ENCODE measurements at regions not wholly inside any gene's neighbourhood (a gene's known extent, or its start where the extent isn't known, plus 50 kb on each side); places are given as distances from the start of the nearest gene placed in this dataset.
"Not testable (repeated sequence)": the region's sequence is repeated elsewhere in the genome, so short reads cannot be mapped to it uniquely, and the experiment has no call there.

DNA sequence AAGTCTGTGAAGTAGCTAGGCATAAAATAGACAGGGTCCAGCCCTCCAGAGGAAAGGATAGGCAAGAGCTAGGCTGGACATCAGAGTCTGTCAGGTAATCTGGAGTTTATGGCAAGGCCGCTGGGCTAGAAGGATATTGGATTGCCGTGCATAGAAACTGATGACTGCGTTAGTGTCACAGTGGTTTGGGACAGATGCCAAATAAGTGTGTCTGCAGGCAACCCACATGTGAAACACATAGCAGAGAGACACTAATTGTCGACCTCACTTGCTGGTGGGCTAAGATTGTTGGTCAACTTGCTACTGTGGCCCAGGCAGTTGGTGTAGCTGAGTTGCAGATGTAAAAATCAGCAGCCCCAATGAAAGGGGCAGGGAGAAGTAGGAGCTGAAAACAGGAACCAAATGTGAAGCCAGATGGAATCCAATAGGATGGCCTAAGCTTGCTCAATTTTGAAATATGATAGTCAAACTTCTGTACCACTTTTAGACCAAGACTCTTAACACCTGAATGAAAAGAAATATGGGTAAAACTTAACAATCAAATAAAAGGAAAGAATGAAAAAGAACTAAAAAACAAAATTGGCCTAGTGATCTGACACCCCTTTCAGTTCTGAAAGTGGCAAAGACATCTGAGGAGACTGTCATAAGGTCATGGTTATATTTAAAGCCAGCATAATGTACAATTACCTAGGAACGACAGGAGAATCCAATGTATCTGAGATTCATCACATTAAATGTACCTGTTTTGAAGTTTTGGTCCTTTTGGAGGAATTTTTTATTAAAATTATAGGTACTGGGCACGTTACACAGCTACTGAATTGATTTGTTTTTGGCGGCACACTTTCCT is 243.3 kb upstream of the ACTBL2 start:
- DNase-seq = no peak

DNA sequence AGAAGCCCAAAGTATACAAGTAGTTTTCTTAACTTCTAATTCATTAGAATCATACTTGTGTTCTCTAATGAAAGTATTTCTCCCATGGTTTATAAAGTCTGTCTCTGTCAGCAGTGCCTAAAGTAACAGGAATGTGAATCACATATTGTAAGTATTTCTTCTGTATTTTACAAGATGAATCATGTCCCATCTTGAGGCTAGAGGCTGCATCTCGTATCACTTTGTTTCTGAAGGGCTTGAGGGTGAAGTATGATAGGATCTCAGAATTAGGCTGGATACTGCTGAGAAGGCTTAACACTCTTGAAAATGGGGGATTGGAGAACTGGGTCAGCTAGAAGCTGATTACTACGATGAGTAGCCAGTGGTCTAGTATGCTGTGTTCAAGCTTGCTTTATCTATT is 242.2 kb upstream of the ACTBL2 start:
- DNase-seq = no peak

DNA sequence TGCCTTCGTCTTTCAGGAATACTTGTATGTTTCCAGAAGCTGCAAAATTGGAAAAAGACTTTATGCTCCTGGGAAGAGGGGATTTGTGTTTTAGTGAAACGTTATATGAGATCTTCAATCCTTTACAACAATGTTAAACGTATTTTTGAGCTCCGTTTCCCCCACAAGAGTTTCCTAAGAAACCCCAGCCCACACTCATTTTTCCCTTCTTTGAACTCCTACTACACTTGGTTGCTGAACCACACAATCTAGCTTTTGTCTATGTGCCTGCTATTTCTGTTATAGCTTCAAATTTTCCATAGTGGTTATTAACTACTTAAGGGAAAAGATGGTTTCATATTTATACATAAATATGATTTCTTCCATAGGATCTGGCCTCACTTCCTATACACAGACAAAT is 238.6 kb upstream of the ACTBL2 start:
- DNase-seq = no peak

DNA sequence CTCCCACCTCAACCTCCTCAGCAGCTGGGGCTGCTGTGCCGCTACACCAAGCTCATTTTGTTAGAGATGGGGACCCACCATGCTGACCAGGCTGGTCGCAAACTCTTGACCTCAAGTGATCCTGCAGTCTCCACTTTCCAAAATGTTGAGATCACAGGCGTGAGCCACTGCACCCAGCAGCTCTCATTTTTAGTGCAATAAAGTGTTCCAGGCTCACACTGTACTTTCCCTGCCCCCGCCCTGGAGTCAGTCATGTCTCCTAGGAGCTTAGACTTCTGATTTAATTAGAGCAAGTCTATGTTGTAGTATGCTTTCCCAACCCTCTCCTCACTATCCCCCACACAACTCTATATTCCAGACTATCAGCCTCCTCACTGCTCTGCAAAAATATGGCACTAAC is 238.0 kb upstream of the ACTBL2 start:
- no peak for DNase-seq

DNA sequence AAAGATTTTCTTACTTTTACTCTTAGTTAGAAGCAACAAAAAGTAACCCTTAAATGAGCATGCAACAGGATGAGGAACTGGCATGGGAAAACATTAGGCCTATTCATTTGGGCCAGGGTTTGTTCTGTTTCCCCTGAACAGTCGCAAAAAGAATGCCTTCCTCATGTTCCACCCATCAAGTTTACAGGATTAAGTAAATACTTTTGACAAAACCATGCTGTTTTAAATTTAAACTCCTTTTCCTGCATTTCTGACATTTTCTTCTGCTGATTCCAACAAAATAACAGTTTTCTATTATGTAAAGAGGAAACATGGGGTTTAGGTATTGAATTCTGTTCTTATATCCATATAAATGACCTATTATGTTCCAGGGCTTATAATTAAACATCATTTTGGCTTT is 236.6 kb upstream of the ACTBL2 start:
- no peak for DNase-seq

DNA sequence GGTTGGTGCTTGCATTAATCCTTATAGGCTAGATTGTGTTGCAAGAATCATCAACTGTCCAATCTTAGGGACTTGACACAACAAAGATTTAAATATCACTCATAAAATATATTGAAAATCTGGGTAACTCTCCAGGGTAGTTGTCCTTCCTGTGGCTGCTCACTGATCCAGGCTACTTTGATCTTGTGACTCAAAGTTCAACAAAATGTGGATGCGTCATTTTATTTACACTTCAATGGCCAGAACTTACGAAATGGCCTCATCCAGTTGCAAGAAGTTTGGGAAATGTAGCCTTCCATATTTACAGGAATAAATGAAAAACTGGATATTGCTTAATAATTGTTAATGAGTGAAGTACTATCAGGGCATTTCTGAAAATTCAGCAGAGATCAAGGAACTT is 235.5 kb upstream of the ACTBL2 start:
- DNase-seq = no peak

DNA sequence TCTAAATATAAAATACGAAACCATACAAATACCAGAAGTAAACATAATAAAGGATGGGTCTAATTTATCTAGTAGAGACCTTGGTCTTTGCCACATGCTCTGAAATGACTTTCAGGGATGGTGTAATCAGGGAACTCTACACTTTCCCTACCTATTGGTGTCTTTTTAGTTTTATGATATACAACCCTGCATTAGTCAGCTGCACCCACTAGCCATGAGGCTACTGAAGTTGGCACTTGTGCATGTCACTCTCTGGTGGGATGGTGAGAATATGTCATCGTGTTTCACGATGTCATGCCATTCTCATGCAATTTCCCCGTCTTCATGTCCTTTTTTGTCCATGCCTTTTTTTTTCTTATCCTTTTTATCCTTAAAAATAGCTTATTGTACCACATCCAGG is 234.9 kb upstream of the ACTBL2 start:
- no peak for DNase-seq

DNA sequence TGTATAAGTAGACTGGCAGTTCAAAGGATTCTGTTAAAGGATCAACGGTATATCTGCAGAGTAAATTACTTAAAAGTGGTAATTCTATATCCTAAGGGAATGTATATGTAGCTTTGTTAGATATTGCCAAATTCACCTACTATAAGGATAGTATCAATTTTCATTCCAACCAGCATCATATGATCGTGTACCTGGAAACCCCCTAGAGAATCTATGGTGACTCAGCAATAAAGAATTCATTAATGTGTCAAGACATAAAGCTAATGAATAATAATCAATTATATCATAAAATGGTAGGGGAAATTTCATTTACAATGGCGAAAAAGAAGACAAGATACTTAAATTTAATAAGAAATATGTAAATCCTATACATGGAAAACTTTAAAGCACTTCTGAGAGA is 234.1 kb upstream of the ACTBL2 start:
- no peak for DNase-seq

DNA sequence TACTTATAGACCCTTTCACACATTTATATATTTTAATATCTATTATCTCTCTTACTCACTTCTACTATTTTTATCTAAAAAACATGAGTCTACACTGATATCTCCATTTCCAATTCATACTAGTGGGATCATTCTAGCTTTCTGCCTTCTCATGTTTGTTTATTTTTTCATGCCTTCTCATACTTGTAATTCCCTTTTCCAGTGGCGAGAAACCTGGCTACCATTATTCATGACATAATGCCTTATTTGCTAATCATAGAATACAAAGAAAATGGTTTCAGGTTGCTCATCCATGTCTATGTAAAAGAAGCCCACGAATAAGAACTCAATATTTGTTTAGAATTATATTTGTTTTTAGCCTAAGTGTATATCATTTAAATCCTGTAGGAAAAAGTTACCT is 232.7 kb upstream of the ACTBL2 start:
- DNase-seq = no peak

DNA sequence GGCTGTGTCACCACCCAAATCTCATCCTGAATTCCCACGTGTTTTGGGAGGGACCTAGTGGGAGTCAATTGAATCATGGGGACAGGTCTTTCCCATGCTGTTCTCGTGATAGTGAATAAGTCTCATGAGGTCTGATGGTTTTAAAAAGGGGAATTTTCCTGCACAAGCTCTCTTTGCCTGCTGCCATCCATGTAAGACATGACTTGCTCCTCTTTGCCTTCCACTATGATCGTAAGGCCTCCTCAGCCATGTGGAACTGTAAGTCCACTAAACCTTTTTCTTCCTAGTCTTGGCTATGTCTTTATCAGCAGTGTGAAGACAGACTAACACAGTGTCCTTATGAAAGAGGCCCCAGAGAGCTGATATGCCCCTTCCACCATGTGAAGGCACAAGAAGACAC is 230.9 kb upstream of the ACTBL2 start:
- DNase-seq = not testable (repeated sequence)

DNA sequence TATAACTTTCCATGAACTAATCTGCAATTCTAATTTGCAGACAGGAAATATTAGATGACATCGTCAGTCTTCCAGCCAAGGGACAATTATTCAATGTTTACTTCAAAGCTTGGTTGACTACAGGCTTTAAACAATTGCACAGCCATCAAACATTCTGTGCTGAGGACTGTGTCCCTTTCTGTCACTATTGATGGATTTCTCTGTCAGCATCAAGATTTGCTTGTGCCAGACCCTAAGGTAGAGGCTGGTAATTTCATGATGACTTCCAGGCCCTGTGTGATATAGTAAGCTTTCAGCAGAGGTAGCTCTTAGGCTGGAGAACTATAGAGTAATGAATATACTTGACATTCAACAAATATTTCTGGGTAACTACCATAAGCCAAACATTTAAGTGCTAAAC is 229.3 kb upstream of the ACTBL2 start:
- no peak for DNase-seq

DNA sequence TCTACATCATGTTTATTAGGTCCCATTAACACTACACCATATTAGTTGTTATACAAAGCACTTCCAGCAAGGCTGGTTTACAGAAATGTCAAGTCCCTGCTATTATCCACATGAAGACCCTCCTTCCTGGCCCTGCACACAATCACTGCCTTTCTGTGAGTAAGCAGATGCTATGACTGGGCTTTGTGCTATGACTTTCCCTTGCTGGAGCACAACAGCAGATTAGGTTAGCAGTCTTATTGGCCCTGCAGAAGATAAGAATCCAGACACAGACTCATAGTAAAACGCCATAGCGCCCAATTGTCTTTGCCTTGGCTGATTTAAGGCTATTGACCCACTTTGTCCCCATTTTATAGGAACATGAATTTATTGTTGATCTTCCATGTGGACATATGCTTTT is 228.9 kb upstream of the ACTBL2 start:
- no peak for DNase-seq

DNA sequence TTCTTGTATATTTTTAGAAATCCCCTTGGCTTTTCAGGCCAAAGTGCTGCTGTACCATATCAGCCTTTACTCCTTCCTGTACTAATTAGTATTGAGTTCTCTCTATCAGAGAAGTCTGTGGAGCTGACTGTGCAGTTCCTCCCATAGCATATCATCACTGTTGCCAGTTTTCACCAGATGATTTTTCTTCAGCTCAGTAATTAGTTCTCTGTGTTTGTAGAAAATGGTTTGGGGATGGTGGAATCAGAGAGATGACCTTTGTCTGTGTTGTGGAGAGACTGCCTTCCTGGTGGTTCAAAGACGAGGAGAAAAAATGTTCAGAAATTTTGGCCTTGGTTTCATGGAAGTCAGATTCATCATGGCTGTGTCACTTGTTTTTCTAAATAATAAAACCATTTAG is 227.5 kb upstream of the ACTBL2 start:
- DNase-seq = no peak

DNA sequence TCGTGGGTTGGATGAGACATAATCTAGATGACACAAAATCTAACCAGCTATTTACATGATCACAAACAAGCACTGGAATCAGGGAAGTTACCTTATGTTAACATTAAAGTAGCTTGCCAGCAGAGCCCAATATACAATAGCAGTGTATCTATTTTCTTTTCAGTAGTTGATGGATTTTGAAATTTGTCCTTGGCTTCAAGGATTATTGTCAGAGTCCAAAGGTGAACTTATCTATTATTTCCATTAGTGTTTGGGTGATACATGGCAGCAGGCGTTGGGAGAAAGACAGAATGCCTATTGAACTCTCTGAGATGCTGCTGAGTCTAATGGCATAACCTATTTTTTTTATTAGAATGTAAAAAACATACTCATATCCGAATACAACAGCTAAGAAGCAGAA is 223.2 kb upstream of the ACTBL2 start:
- DNase-seq = no peak

DNA sequence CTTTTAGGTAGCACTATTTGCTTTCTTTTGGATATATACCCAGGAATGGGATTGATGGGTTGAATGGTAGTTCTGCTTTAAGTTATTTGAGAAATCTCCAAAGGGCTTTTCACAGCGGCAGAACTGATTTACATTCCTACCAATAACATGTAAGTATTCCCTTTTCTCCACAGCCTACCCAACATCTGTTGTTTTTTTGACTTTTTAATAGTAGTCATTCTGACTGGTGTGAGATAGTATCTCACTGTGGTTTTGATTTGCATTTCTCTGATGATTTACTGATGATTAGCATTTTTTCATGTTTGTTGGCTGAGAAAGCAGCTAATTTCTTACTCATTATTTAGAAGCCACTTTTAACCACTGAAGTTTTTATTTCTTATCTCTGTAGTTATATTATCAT is 221.1 kb upstream of the ACTBL2 start:
- no peak for DNase-seq

DNA sequence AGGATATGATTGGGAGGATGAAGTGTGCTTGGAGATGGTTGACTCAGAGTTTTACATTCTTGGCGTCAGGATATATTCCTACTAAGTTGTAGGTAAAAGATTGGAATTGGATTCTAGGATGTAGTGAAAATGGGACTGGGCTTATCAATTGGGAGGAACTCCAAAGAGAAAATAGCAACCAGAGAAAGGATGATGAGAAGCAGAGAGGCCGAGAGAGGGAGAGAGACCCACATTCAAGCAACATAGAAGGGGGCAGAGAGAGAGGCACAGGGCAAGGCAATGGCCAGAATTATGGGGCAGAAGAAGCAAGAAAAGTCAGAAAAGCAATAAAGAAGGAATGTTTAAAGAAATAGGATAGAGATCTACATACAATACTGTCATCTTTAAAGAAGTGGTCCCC is 217.9 kb upstream of the ACTBL2 start:
- no peak for DNase-seq

DNA sequence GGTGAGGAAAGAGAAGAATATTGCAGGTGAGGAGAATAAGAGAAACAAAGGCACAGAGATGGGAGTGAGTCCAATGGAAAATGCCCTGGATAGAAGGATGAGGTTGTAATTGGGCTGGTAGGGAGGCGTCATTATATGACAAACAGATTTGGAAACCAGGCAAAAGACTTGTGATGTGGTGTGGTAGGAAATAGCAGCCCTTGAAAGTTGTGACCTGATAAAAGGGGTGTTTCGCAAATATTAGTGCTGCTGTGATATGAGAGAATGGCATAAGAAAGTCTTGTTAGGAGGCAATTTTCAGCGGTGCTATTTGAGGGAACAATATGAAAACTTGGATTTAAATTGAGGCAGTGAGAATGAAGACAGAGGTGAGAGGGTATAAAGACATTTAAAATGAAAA is 217.5 kb upstream of the ACTBL2 start:
- no peak for DNase-seq

DNA sequence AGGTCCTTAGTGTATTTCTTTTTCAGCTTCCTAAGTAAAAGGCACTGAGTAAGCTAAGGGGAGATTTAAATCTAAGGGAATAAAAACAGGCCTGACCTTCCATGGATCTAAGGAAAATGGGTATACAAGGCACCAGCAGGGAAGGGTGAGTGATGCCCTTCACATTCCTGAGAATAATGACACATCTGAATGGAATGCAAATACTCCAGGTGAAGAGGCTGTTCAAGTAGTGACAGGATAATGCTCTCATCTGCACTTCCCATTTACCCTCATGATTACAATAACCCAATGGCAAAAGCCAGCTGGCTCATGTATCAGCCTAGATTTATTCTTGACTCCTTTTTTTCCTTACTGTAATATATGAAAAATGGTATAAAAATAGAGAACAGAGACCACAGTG is 216.2 kb upstream of the ACTBL2 start:
- DNase-seq = no peak

DNA sequence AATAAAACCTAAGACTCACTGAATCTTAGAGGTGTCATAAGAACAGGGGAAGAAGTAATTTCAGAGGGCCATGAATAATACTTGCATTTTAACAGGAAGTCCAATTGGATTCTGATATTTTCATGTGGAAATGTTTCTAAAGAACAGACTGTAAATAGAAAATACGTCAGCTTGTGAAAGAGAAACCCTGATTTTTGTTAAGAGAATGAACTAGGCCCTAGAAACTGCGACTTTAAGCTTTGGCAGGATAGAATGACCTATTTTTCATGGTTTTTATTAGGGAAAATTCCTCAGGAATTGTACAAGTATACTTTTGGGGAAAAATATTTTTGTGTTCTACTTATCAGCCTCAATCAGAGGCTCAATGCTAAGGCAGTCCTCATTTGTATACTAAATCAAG is 215.5 kb upstream of the ACTBL2 start:
- no peak for DNase-seq

DNA sequence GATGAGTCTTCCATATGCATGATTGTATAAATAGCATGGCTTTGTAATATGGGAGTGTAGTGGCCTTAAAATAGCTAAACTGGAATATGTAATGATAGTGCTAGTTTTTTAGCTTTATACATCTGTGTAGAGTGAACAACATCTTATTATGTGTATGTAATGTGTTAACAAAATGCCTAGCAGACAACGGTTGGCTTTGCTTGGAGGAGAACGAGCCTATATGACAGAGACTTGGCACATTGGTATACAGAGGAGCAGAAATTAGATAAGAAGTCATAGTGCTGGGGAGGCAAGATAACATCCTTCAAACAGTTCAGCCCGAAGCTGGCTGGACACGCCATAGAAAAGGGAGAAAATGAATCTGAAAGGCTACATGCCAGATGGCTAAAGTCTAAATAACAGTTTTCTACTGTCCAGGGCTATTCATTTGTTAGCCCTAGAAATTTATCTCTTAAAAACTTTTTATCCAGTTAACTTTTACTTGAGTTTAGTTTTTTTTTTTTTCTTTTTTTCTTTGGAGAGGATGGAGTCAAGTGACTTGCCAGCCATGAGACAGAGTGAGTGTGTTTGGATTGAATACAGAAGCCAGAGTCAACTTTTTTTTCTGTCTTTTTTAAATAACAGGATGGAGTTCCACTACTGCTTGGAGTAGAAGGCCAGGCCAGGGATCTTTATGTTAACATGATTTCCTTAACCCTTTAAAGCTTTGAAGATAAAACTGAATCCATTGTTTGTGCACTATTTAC is 214.4 kb upstream of the ACTBL2 start:
- DNase-seq = no peak

DNA sequence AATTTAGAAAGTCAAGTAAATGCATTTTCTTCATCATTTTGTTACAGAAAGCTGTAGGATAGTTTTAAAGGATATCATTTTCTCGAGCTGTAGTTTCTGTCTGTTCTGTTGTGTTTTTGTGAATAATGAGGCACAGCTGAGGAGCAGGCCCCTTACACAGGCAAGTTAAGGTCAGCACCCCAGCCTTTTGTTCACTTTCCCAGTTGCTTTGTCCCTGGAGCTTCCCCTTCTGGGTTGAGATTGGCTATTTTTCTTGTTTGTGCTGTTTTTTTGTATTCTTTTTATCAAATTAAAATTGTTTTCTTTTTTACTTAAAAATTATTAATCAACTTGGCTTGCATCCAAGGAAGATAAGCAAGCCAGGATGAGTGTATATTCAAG is 213.8 kb upstream of the ACTBL2 start:
- no peak for DNase-seq

DNA sequence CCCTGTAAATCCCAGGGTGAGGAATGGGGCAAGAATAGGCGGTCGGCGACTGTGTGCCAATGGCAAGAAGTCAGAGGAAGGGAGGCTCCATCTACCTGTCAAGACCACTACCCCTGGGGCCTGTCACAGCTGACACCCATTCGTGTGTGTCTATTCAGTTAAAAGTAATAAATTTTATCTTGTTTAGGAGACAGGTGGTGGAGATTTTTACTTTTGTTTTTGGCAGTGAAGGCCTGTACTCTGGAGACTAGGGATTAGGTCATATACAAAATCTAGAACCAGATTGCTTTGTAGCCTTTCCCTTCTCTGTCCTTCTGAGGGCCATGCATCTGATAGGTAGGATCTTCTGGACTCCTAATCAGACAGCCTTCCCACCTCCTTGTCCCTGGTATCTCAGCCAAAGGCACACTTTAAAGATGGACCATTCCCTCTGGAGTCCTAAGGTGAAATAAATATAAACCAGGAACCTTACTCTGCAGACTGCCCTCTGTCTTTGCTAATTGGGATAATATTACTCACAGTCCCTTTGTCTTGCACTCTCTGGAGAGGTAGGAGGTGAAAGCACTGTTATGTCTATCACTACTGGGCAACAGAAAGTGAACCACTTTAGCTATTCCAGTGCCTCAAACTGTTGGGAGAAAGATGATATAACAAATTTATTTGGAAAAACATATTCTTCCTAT is 213.2 kb upstream of the ACTBL2 start:
- no peak for DNase-seq

DNA sequence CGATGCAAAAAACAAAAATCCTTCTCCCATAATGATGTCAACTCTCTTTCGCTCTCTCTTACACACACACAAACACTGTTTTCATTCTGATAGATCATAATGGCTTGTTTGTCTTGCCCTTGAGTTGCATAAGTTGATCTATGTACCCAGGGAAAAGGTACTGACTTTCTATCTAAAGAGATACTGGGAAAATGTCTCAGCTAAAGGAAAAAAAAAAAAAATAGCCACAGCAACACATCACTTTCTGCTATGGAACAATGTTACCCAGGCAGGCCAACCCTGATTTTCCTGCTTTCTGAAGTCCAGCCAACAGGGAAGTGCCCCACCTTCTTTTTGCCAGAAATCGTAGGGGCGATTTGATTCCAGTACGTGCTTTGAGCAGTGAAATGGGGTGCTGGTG is 212.6 kb upstream of the ACTBL2 start:
- no peak for DNase-seq
